HG03103 (cell line): ENCODE measurements at regions not wholly inside any gene's neighbourhood (a gene's known extent, or its start where the extent isn't known, plus 50 kb on each side); places are given as distances from the start of the nearest gene placed in this dataset.

ENCODE experiments used
- ATAC-seq: cut with Tn5 transposase; IDR thresholded peaks from one replicate; pipeline ENCODE4 v1.9.1; 2021; ENCODE audit warnings: low read depth; ENCODE audit not compliant: unreplicated experiment

DNA sequence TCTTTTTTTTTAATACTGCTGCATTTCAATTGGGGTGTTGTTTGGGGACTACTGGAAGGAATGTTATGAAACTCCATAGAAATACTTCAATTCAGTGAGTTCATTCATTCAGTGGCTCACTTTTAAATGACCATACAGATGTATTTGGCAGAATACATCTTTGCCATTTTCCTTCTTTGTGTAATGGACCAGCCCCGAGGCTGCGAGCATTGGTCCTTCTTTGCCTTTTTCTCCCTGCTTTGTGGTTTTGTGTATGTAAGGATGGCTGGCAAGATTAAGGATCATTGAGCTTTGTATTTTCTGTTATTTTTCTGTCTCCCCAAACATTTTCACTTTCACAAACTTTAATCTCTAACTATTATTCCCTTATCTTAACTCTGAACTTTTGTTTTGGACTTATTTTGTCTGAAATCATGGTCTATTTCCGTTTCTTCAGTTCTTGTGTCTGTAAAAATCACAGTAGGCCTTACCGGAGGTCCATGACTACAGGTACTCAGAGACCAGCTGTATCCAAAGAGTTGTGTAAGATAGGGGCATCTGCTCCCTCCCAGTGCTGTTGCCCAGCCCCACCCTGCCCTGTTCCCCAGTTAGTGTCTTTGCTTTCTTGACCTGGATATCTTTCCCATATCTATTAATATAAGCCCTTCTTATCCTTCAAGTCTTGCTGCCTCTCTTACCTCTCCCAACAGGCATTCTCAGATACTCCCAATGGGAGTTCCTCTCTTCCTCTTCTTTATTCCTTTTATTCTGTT is 154.3 kb upstream of the DMRT1 start:
- no peak for ATAC-seq

DNA sequence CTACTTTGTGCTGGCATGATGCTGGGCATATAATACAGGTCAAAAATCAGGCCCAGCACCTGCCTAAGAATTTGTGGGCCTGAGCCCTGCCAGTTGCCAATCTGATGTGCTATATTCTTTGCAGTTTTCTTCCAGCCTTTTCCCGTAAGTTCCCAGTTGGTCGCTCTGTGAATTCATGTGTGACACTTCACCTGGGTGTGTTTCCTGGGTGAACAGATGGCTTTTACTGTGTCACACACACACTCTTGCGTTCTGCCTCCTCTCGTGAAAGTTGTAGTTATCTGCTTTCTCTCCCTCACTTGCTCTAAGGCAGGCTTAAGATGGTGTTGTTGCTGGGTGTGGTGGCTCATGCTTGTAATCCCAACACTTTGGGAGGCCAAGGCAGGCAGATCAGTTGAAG is 153.5 kb upstream of the DMRT1 start:
- ATAC-seq = no peak

DNA sequence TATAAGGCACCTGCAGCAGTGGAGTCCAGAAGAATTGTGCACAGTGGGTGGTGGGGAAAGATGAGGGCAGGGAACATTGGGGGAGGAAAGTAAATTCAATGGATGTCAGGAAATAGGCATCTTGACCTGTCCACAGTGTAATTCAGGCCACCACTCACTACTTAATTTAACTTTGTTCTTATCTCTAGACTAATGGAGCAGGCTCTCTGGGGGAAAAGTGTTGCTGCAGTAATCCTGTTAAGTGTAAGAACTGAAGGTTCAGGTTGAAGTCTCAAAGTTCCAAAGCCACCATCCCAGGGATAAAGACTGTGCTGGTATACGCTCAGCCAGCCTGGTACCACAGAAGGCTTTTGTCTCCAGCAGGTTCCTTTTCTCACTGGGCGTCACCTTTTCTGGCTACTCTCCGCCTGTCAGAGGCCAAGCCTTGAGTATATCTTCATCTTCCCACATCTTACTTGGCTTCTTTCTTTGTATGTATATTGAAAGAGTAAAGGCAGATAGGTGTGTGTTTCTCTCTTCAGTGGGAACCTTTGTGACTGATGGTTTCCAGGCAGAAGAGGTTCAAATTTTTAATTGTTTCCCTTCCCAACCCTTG is 150.9 kb upstream of the DMRT1 start:
- no peak for ATAC-seq

DNA sequence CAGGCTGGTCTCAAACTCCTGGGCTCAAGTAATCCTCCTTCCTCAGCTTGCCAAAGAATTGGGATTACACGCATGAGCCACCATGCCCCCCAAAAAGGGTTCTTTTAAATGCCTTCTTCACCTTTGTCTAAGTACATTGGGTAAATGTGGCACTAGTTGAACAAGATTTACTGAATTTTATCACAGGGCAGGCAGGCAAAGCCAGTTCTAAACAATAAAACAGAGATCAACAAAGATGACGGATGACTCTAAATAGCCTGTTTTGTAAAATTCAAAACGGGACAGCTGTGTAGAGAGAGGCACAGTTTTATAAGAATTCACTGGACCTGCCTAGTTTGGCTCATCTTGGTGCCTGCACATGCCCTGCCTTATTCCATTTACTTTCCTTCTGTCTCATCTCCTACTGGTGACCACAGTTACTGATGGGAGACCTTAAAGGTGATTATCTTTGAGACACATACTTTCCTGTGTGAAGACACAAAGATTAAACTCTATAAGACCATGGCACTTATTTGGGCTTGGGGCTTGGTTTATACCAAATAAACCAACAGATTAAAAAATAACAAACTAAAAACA is 149.6 kb upstream of the DMRT1 start:
- no peak for ATAC-seq

DNA sequence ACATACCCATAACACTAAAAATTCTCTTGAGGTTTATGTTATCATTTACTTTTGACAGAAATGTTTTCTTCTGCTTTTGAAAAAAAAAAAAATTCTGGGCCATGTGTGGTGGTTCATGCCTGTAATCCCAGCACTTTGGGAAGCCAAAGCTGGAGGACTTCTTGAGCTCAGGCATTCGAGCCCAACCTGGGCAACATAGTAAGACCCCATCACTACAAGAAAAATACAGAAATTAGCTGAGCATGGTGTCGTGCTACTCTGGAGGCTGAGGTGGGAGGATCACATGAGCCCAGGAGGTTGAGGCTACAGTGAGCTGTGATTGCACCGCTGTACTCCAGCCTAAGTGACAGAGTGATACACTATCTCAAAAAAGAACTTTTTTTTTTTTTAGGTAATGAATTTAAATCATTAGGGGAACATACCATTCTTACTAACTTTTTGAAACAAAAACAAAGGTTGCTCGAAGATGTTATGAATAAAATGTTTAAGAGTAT is 148.8 kb upstream of the DMRT1 start:
- no peak for ATAC-seq

- no peak for ATAC-seq
Measured at GRCh38 chr9:693201-694091, 148.1 kb upstream of the DMRT1 start.

GRCh38 chr9:694092-694402 is 147.4 kb upstream of the DMRT1 start:
- no peak for ATAC-seq

DNA sequence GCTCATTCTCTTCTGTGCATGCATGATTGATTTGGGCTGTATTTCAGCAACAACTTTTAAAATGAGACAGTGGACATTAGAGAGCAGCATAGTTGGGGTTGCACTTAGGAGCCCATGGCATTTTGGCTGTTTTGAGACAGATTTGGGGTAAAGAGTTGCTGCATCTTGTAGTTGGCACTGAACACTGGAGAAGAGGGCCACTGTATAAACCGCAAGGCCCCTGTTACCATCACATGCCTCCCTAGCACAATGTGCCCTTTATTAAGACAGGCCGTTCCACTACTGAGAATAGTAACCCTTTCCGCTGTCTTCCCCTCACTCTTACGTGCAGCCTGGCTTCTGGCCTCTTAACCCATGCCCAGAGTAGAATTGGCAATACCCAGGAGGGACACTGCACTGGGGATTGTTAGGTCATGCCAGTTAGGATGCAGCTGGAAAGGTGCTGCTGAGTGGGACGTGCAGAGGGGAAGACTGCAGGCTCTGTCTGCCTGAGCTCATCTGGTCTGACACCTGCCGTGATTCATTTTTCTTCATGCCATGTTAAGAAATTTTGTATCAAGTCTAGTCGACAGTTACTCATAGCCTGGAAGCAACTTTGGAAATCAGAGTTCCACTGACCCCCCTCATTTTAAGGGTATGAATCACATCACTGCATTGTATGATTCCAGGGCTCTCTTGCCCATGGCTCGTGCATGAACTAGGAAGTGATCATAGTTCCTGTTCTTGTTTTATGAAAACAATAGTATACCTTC is 146.9 kb upstream of the DMRT1 start:
- ATAC-seq = no peak

- no peak for ATAC-seq
Measured at GRCh38 chr9:695252-695651, 146.2 kb upstream of the DMRT1 start.

GRCh38 chr9:696332-697323 is 144.9 kb upstream of the DMRT1 start:
- ATAC-seq = no peak

DNA sequence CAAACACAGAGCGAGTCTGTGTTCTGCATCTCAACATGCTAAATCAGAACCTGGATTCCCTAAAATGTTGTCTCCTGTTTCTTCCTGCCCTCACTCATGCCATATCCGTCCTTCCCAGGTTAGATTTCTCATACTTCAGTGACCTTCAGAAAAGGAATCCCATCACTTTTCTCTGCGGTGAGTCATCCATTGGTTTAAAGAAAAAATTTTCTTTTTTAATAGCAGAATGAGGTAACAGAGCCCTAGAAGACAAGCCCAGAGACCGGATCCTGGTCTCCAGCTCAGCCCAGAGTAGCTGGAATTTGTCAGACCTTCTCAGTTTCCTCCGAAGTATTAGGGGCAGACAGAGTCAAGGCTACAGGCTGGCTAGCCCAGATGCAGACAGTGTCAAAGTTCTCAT is 143.2 kb upstream of the DMRT1 start:
- no peak for ATAC-seq

GRCh38 chr9:698954-699353 is 142.5 kb upstream of the DMRT1 start:
- ATAC-seq = no peak

DNA sequence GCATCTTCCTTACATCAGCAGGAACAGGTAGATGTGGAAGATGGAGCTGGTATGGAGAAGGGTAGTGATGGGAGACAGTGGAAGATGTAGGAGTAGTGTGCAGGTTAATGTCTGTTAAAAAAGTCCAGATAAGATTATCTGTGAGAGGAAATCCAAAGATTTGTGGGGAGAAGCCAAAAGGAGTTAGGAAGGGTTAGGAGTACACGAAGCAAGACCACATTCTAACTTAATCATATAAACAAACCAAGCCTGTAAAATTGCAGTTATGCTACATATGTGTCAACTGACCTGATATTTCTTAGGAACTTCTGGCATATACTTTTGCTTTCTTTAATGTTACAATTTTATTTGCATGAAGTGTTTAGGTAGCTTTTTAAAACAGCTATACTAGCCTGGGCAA is 142.1 kb upstream of the DMRT1 start:
- no peak for ATAC-seq

GRCh38 chr9:700365-701282 is 140.9 kb upstream of the DMRT1 start:
- no peak for ATAC-seq

DNA sequence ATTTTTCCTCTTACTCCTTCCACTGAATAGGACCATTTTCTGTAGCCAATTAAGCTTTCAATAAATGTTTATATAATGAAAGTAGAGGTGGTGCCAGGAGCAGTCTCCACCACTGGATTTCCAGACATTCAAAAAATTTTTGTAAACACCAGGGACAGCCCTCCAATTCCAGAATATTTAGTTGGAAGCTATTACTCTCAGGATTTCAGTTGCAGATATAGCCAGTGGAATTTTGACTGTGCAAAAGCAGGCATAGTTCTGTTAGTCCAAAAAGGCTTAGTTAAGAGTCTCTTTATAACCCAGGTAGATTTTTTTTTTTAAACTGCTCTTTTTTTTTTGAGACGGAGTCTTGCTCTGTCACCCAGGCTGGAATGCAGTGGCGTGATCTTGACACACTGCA is 138.1 kb upstream of the DMRT1 start:
- ATAC-seq = no peak

DNA sequence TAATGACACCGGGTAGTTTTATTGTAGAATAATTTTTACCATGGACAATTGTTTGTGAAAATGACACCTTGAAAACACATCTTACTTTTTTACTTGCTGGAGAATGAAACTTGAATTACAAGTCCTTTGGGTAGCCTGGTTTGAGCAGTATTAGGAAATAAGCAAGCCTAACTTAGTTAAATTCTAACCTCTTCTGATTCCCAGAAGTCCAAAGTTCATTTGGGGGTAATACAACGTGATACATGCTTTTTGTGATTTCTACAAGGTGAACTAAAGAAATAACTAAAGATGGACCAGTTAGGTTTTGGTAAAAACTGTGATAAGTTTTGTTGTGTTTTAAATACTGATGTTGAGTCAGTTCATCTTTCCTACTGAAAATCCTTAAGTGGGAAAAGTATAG is 135.4 kb upstream of the DMRT1 start:
- no peak for ATAC-seq

- ATAC-seq = no peak
Measured at GRCh38 chr9:706606-707459, 134.7 kb upstream of the DMRT1 start.
